8988T (cell line): ENCODE measurements at regions not wholly inside any gene's neighbourhood (a gene's known extent, or its start where the extent isn't known, plus 50 kb on each side); places are given as distances from the start of the nearest gene placed in this dataset.

ENCODE experiments used
- DNase-seq: peaks from one replicate; pipeline ENCODE4 v3.0.0; 2011

DNA sequence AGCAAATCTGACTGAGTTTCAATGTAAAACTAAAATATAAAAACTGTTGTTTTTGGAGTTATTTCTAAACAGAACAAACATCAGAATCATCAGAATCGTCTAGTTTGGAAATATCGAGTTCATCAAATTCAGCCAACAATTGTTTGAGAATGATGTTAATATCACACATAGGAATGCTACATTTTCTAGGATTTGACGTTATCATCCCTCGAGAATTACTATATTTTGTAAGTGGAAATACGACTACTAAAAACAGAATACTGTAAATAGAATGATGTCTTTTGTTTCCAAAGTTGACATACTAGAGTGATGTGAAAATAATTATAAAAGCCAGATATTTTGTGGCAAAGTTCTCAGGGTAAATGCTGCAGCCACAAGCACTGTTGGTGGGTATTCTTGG lies 805.9 kb downstream of the TLE1 start:
- DNase-seq, result no peak

DNA sequence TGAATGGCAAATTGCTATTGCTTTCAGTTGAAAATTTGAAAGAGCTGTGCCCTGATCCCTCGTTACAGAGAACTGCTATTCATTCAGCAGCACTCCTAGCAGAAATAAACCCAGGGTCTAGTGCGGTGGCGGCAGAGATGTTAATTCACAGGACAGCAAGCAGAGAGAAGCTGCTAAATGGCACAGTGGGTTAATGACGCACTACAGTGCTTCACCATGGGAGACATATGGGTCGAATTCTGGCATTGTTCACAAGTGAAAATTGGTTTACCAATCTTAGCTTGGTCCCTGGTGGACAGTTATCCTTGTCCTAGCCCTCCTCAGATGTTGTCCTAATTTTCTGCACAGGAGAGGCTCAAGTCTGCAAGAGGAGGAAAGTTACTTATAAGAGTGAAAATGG lies 807.4 kb downstream of the TLE1 start:
- no peak for DNase-seq

DNA sequence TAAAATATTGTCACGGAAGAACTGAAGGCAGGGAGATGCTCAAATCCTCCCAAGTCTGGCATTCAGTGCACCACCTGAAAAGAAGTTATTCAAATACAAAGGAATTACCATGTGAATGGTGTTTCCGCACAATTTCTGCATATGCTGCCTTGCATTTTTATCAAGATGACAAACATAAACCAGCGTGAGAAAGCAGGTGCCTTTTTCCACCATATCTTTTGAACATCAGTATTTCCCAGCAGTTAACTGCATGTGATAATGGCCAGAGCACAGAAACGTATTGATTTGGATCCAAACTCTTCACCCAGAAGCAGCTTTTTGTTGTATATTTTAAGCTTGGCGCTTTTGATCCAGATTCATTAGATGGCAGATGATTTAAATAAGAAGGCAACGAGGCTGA lies 808.0 kb downstream of the TLE1 start:
- DNase-seq, result no peak

DNA sequence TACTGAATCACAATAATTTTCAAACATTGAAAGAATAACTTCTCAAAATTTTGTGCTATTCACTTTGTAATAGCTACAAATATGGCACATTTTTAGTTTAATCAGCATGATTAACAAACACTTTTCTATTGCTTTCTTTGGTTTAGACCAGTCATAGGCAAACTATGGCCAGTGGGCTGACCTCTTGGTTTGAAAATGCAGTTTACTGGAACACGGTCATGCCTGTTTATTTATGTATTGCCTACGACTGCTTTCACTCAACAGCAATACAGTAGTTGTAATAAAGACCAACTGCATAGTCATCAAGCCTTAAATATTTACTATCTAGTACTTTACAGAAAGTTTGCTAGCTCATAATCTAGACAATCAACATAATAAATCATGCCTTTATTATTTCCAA lies 810.8 kb downstream of the TLE1 start:
- DNase-seq, result no peak

DNA sequence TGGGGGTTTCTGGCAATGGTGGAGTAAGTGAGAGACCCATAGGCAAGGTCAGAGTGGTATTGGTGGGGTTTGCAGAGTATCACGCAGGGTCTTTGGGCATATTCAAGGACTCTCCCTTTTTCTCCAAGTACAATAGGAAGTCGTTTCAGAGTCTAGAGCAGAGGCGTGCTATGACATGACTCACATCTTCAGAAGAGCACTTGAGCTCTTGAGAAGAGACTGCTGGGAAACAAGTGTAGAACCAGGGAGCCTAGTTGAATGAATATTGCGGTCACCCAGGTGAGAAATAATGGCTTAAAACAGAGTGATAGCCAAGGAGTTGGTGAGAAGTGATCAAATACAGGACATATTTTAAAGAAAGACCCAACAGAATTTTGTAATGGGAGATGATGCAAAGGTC lies 813.4 kb downstream of the TLE1 start:
- no peak for DNase-seq

DNA sequence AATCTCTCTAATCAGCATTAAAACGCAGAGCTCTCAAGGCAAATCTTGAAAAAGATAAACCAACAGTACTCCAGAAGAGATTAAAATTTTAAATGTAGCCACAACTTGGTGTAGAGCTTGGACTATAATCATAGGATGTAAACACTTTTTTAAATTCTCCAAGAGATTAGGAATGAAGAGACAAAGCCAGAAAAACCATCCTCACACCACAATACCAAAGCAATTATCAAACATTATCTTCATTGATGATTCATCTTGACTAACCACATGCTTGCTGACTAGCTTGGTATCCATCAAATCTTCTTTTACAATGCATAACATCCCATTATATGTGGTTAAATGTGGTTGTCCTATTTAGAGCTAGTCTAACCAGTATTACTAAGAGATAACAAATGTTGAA lies 815.1 kb downstream of the TLE1 start:
- DNase-seq, result no peak

DNA sequence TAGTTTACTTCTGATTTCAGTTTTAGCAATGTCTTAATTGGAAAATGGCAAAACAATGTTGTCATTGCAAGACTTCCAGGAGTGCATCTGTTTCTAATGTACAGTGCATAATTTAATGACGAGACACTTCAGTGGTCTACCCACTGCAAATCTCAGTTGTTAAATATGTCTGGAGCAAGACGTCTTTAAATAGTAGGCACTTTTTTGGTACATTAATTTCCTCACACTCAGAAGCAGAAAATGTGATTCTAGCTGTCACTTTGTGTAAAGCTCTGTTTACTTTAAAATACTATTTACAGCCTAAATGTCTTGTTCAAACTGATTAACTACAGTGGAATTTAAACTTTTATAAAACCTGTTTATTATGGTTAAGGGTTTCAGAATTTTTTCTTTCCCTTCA lies 815.5 kb downstream of the TLE1 start:
- no peak for DNase-seq

DNA sequence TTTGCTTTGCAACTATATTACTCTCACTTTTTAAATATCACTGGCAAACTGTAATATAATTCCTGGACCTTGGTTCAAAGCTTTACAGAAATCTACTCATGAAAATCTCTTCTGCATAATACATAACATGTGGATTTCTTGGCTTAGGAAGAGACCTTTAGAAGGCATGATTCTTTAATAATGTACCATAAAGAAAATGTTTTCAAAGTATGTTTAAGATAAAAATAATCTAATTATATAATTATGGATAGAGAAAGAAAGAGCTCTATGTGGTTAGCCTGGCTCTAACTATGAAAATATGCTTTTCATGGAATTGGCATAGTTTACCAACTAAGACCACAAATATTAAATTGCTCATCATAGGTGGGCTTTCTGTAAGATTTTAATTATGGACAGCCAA lies 817.8 kb downstream of the TLE1 start:
- no peak for DNase-seq

DNA sequence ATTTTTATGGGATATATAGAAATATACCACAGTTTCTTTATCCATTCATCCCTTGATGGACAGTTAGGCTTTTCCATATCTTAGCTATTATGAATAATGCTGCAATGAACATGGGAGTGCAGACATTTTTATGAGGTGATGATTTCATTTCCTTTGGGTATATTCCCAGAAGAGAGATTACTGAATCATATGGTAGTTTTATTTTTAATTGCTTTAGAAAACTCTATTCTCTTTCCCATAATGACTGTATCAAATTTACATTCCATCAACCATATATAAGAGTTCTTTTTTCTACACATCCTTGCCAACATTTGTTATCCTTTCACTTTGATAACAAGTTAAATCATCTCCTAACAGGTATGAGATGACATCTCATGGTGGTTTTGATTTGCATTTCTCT lies 821.6 kb downstream of the TLE1 start:
- DNase-seq, result no peak

DNA sequence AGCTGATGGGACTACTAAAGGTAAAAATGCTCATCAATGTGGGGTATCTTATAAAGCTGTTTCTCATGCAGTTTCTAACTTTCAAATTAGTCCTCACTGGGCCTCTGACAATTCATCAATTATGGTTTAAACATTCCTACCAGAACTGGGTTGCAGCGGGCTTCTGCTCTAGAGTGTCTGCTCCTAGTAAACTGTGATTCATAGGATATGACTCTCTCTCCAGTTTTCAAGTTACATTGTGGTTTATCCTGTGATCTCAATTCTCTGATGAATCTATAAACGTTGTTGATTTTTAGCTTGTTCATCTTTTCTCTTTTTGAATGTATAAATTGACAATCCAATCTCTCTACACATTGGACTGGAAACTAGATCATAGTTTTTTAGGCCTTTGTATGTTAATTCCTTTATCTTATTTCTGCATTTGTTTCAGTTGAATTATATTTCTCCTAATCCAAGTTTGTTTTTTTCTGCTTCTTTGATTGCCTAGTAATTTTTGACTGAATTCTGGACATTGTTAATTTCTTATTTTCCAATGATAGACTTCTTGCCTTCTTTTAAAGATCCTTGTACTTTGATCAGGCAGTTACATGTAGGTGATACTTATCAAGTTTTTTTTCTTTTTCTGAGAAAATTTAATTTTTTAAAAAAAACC lies 822.6 kb downstream of the TLE1 start:
- no peak for DNase-seq

DNA sequence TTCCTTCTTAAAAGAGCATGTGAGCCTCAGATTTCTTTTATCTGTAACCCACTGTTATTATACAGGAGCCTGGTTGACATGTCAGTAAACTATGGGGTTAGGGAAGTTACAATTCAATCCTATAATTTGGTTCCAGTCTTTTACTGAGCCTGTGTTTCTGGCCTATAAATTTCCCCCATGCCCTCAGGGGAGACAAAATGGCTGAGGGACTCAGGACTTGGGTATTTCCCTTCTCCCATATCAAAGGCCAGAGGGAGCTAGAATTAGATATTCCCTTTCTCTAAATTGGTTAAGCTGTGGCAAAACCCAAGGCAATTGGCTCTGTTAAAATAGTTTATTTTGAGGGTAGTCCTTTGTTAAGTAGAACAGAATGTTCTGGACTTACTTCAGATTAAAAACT lies 823.2 kb downstream of the TLE1 start:
- DNase-seq, result no peak

DNA sequence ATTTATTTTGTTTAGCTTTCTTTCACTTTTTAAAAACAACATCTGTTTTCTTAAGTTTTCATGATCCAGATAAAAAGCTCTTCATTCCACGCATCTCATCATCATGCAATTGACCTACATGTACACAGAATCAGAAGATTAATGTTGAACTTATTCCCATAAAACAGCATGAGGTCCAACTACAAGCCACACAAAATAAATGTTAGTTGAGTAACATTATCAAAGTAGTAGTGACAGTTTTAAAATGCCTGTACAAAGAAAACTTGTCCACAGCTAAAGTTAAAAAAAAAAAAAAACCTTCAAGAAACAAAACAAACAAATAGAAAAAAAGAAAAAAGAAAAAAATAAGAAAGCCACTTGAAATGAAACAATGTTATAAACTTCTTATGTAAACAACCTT lies 846.3 kb downstream of the TLE1 start:
- no peak for DNase-seq

DNA sequence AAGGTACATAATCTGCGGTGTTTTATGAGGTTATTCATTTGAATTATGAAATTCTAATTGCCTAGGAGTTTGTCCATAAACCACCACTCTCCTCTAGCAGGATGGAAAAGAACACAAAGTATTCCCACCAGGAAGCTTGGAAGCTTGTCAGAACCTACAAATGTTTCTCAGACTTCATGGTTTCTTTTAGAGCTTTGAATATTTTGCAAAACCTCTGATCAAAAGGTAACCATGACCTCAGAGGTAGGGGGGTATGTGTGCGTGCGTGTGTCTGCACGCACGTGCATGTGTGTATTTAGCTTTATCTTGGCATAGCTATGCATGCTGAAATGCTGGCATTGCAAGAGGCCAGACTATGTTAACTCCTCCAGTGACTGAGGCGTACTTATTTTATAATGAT lies 847.0 kb downstream of the TLE1 start:
- DNase-seq, result no peak

DNA sequence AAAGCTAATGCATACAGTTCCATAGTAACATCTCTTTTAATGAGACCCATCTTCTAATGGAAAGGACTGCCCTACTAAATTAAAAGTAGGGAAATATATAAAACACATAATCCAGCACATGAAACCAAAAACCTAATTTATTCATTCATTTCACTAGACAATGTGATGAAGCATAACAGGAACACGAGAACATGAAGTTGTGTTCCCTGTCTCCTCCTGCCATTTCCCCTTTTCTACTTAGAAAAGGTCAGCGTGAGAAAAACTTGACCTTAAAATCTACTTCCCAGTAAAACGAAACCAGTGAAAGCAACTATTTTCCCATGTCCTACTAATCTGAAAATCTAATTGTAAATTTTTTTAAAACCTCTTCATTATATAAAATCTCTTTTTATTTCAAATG lies 847.5 kb downstream of the TLE1 start:
- DNase-seq, result no peak

DNA sequence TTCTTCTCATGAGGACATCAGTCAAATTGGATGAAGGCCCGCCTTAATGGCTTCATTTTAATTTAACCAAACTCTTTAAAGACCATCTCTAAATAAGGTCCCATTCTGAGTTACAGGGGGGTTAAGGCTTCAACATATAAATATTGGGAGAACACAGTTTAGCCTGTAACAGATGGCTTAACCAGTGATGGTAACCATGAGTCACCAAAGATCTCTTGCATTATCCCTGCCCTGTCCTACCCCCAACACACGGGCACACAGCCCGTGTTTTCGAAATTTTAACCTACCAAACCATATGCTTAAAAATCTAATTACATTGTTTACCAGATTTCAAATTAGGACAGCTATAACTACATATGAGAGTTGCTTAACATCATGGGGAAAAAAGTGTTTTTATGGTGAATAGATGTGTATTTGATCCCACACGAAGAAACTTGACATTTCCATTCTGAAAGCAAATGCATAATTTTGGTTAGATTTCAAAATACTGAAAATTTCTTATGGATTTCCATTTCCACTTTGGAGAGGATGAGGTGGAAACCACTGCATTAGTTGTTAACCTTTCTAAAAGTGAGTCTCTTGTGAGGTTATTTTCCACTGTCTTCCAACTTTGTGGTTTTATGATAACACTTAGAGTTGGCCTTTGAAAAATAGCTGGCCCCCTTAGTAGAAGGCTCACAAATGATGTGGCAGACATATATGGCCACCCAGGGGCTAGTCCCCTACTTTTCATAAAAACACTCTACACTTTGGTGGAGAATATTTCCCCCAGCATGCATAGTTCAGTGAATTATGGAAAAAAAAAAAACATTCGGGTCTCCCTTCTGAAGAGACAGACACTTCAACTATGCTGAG lies 849.3 kb downstream of the TLE1 start:
- no peak for DNase-seq

DNA sequence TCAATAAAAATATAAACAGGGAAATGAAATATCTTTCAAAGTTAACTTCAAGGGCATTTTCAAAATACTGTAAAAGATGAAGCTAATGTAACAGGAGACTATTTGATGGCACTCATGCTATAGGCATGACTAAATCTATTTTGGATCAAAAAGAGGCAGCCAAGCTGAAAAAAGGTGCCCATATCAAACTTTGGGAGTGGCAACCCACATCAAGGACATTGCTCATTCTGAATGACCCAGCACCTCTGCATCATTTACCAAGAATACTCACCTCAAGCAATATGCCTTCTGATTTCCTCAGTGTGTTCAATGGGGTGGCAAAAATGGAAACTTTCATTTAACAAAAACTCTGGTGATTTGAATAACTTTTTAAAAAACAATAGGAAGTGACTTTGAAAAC lies 853.3 kb downstream of the TLE1 start:
- DNase-seq, result no peak

DNA sequence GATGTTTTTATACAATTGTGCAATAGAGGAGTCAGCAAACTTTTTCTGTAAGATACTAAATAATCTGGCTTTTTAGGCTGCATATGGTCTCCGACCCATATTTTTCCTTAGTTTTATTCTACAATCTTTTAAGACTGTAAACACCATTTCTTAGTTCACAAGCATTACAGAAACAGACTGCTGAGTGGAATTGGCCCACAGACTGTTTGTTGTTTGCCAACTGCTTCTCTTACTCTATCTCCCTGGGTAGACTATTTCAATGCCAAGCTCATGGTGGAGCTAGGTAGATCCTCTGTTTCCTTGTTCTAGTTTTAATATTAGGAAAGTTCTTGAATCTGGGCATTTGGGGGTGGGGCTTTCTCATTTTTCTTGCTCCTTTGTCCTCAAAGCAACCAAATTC lies 857.6 kb downstream of the TLE1 start:
- DNase-seq, result no peak

DNA sequence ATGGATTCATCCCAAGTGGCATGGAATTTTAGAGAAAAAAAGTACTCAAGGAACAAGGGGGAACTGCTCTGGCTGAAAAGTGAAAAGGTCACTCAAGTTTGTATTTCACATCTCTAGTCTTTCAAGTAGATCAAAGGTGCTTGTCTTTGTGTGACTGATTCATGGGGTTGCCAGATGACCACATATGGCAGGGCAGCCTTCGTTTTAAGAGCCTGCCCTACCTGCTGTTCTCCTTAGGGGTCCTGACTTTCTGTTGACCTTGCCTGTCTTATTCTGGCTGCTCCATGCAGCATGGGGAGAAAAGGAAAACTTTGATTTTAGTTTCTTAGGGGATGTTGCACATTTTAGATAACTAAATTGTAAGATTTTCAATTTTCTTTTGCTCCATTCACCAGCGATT lies 877.7 kb downstream of the TLE1 start:
- no peak for DNase-seq

DNA sequence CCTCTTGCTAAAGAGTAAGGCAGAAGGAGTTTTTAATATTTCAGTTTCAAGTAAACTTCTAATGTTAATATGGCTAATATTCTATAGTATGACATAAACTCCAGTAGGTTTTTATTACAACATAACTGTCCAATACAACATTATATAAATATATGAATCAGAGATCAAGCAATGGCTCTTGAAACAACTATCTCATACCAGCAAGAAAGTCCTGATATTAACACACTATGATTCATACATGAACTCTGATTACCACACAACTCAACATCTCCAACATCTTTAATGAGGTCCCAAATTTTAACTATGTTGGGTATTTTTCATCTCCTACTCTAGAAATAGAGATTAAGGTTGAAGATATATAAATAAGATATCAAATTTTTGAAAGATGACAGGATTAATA lies 878.3 kb downstream of the TLE1 start:
- DNase-seq, result no peak

DNA sequence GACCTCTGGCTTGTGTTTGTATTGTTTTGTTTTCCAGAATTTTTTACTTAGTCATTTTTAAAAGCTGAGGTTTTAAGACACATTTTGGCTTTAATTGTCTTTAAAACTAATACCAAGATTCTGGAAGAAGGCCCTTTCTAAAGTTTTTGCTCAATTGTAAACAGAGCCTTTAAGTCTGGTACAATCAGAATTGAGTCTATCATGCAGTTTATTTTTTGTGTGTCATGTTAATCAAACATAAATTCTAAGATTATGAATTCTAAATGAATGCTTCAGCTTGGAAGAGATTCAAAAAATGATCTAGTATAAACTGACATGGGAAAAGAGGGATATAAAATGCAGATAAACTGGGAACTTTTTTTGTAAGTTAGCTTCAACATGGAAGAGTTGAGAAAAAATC lies 882.7 kb downstream of the TLE1 start:
- DNase-seq, result no peak

DNA sequence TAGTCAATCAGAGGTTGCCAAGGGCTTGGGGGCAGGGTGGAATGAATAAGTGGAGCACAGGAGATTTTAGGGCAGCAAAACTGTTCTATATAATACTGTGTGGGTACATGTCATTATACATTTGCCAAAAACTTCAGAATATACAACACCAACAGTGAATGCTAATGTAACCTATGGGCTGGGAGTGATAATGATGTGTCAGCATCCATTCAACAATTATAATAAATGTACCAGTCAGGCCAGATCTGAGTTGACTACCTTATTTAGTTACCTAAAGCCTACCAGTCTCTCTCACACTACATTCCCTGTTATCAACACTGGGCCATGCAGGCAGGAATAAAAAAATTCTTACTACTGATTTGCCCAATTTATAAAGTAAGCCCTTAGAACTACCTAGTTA lies 884.5 kb downstream of the TLE1 start:
- no peak for DNase-seq

DNA sequence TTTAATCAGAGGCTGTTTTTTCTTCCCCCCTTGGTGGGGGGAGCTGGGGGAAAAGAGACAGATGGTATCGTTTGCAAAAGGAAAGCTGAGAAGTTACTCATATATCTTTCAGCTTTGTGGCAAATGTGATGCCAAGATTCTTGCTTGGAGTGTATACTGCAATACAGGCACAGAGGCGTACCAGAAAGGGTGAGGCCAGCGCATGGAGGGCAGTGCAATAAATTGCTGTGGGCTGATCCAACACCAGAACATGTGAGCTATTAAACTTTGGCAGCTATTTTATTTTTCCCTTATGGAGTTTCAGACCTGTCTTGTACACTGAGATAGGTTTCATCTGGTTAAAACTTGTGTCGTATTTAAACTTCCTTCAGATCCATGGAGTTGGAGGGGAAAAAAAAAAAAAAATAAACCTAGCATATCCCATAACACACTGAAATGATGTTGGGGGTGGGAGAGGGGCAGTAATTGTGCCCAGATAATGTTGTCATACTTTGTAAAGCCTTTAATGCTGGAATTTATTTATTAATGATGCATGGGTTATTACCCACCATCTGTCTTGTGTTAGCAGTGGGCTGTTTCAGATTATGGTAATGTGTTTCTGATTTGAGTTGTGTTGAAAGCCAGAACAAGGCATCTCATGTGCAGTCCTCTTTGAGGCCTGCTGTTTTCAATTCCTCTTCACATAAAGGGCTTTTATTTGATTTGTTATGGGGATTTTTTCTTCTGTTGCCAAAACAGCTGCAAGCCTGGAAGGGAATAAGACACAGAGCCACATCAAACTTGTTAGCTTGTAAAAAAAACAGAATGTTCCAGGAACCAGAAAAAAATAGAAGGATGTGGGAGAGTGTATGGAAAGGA lies 891.3 kb downstream of the TLE1 start:
- no peak for DNase-seq

DNA sequence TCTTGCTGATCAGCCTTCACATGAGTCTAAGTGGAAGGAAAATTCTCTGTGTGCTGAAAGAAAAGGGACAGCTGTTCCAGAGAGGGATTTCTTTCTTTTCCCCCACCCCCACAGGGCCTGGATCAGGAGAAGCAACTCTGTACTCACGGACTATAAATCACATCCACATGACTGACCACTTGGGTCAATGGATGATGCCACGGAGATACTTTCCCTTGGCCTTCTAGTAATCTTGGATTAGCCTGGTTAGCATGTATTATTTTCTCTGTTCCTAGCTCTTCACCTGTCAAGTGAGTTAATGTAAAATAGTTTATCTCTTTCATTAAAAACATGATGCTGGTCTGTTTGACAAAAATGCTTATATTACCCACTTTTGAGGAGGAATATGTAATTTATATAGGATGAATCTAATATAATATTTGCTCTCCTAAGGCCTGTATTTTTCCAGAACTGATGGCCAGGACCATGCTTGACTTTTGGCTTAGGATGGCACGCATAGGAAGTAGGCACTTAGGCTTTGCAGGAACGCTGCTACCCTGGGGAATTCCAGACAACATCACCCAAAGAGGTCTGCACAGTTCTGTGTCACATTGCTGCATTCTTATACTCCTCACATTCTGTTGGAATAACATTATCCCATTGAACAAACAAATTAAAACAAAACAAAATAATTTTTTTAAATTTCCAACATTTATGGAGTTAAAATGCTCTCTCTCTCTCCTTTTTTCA lies 892.1 kb downstream of the TLE1 start:
- DNase-seq, result no peak
